HL-60/S4 (cell line): ENCODE measurements at regions not wholly inside any gene's neighbourhood (a gene's known extent, or its start where the extent isn't known, plus 50 kb on each side); places are given as distances from the start of the nearest gene placed in this dataset.

Experiments
- in situ Hi-C: fragments of 300-500 bp; cut with MboI; formaldehyde crosslinking; loops from 2 replicates; pipeline ENCODE4 v1.14.3; 2022; ENCODE audit warnings: low sequenced_read_pairs

DNA sequence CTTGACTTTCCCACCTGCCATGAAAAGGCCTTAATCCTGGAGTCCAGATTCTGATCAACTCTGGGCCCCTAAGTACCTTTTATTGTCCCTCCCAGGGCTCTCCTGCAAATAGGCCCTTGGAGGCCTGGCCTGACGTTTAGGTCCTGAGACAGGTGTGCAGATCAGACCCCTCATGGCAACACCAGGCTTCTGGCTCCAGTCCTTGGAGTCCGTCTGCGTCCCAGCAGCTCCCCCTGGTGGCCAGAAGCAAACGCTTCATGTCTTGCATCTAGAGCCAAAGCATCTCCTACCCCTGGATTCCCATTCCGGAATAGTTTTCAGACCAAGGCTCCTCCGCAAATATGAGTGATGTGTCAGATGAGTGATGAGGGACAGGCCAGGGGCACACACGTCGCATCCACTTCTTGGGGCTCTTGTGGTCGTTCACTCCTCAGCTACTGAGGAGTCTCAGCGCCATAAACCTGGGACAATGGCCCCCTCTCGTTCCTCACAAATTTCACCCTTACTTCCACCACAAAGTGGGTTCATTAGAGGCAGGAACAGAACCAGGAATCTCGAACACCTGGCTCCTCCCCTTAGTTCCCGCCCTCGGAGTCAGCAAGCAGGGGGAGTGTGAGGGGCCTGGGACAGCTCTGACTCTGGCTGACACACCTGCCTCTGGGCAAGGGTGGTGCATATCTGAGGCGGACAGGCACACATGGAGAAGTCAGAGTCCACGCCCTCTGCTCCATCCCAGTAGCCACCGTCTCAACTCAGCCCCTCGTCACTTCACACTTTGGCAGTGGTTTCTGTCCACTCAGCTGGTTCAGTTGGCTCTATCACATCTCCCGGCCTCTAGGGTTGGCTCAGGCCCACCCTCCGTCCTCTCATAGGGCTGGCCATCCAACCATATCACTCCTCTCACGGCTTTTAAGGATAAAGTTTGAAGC lies 77.9 kb upstream of the PWP1 start:
- in situ Hi-C loops, result loop anchor here (10.0 kb wide), 1 partner anchor 473 kb away; no protein-coding TSS in a partner anchor

DNA sequence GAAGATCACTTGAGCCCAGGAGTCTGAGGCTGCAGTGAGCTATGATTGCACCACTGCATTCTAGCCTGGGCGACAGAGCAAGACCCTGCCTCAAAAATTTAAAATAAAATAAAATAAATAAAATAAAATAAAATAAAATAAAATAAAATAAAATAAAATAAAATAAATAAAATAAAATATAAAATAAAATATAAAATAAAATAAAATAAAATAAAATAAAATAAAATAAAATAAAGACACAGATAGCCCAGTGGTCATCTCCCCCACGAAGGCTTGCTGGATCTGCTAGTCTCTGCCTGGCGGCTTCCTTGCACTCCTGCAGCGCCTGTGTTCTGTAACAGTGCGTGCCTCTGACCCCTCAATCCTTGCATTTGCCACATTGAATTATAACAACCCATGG lies 76.8 kb upstream of the PWP1 start:
- in situ Hi-C loops, result loop anchor here (10.0 kb wide), 1 partner anchor 474 kb away; no protein-coding TSS in a partner anchor

DNA sequence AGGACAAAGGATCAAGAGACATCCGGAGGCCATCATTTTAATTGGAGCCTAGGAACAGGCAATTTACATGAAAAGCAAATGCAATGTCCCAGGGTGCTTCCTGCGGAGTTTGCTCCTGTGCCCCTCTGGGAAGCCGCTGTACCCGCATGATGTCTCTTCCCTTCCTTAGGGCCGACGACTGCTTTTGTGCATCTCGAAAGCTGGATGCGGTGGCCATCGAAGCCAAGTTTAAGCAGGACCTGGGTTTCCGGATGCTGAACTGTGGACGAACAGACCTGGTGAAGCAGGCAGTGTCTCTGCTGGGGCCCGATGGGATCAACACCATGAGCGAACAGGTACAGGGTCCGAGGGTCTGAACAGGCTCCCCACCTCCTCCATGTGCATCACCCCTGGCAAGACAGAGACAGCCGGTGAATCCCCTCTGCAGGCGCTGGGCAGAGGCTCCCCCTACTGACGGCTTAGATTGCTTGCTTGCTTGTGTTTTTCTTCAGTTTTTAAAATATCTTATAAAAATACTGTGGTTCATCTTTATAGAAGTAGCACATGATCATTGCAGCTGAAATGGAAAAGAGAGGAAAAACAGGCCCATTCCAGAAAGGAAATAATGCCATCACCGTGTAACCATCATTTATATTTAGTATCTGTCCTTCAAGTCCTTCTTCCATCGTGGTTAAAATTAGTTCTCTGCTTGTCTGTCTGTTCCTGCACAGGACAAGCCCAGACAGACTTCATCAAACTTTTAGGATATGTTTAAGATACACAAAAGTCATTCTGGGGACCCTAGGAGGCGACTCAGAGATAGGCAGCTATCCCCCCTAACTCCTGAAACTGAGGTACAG lies 75.4 kb upstream of the PWP1 start:
- in situ Hi-C loops, result no loop called here

DNA sequence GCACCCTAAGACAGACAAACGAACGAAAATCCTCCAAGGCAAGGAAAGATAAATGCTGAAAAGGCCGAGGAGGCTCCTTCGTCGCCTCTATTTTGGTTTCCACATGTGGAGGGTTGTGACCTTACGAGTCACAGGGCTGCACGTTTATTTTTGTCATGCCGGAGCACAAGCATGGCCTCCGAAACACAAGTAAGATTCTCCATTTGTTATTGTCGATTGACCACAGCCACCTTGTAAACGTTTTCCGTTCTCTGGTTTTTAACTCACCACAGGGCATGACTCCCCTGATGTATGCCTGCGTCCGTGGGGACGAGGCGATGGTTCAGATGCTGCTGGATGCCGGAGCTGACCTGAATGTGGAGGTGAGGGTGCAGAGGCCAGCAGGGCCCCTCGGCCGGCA lies 73.1 kb upstream of the PWP1 start:
- in situ Hi-C loops, result no loop called here

DNA sequence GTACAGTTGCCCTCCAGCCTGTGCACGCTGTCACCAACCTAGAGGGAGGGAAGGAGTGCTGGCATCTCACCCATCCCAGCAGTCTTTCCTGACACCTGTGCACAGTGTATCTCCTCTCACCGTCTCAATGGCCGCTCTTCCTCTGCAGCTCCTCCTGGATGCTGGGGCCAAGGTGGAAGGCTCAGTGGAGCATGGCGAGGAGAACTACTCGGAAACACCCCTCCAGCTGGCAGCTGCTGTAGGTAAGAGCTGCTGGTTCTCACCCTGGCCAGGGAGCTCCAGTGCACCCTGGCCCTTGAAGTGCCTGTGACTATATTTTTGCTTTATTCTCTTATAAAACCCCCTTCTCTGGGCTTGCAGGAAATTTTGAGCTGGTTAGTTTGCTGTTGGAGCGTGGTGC lies 68.7 kb upstream of the PWP1 start:
- in situ Hi-C loops, result no loop called here

DNA sequence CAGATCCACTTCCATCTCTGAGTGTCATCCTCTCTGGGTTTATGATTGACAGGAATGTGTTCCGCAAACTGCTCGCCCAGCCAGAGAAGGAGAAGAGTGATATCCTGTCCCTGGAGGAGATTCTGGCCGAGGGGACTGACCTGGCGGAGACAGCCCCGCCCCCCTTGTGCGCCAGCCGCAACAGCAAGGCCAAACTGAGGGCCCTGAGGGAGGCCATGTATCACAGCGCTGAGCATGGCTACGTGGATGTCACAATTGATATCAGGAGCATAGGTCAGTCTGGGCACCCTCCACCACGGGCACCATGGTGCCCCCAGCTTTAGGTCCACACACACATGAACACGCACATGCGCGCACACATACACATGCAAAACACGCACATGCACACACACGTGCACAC lies 67.5 kb upstream of the PWP1 start:
- in situ Hi-C loops, result no loop called here

DNA sequence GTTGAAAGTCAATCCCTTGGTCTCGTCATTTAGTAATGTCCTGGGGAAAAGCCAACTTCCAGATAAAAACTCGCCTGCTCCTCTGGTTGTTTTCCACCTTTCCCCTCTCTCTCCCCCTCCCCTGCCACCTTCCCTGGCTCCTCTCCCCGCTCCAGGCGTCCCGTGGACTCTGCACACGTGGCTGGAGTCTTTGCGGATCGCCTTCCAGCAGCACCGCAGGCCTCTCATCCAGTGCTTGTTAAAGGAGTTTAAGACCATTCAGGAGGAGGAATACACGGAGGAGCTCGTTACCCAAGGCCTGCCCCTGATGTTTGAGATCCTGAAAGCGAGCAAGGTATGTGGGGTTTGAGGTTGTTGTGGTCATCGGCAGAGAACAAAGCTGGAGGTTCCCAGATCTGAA lies 65.8 kb upstream of the PWP1 start:
- in situ Hi-C loops, result no loop called here

DNA sequence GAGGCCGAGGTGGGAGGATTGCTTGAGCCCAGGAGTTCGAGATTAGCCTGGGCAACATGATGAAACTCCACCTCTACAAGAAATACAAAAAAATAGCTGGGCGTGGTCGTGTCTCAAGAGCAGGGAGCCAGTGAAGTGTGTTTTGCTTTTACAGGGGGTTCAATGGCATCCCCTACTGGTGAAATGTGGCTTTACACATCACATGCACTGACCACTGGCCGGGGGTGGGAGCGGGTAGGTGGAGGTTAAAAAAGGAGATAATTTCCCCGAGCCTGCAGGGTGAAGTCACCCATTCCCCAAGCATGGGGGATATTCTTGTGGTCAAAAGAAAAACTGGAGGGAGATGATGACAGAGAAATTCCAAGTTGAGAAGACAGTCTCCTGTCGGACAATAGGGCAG lies 63.6 kb upstream of the PWP1 start:
- in situ Hi-C loops, result no loop called here

DNA sequence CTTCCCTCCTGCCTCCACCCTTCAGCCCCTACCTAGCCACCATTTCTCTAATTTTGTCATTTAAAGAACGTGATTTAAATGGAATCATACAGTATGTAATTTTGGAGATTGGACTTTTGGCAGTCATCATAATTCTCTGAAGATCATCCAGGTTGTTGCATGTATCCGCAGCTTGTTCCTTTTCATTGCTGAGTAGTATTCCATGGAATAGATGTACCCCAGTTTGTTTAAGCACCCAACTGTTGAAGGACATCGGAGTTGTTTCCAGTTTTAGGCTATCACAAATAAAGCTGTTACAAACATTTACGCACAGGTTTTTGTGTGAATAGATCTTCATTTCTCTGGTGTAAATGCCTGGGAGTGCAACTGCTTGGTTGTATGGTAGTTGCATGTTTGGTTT lies 61.1 kb upstream of the PWP1 start:
- in situ Hi-C loops, result no loop called here

DNA sequence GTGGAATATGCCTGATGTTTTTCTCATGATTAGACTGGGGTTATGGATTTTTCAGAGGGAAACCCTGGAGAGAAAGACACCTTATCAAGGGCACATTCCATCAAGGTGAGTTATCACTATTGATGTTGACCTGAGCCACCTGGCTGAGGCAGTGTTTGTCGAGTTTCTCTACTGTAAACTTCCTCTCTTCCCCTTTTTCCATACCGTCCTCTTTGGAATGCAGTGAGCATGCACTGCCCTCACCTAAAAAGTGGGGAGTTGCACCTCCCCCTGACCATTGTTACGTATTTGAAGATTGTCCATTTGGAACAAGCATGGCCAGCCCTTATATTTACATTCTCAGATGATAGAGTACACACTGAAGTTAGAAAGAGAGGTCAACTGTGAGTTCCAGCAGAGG lies 53.9 kb upstream of the PWP1 start:
- in situ Hi-C loops, result no loop called here

DNA sequence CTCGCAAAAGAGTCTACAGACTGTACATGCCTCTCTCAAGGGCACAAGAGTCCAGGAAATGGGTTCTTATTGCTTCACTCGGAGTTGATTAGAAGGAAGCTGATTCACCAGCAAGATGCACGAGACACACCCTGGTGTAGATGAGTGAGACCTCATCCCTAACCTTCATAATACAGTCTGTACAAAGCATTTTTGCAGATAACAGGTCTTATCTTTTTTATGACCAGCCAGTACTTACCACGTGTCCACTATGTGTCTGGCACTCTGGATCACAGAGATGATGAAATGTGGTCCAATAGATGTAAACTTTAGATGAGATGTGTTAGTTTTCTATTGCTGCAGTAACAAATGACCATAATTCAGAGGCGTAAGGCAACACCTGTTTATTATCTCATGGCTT lies 53.4 kb upstream of the PWP1 start:
- in situ Hi-C loops, result no loop called here

DNA sequence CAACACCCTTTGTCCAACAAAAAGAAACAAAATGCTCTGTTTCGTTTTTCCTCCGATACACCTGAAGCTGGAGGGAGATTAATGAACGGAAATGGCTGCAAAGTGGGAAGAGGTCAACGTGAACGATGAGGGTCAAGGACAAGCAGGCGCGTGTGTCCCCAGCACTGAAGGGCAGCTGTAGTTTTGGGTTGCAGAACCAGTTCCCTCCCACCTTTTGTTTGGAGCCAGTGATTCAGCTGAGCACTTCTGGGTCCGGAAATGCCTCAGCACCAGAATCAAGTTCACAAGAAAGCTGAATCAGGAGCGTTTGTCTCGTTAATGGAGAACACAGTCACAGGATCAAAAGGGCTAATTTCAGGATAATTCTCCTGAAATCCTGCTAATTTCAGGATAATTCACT lies 51.1 kb upstream of the PWP1 start:
- in situ Hi-C loops, result no loop called here

DNA sequence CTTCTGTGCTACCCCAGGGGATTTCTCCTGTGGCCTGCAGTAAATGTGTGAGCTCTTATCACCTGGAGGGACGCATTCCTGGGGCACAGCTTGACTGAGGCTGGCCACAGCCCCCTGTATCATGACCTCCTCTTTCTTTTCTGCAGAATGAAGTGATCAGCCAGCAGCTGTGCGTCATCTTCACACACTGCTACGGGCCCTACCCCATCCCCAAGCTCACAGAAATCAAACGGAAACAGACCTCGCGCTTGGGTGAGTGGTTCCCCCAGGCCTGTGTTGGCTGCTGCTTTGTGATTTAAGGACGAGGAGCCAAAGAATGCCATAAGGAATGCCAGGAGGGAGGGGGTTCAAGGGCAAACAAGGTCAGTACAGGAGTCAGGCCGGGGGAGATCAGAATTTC lies 50.5 kb upstream of the PWP1 start:
- in situ Hi-C loops, result no loop called here
